D721Med (cell line): ENCODE measurements at regions not wholly inside any gene's neighbourhood (a gene's known extent, or its start where the extent isn't known, plus 50 kb on each side); places are given as distances from the start of the nearest gene placed in this dataset.
"Not testable (repeated sequence)": the region's sequence is repeated elsewhere in the genome, so short reads cannot be mapped to it uniquely, and the experiment has no call there.

Experiments
- DNase-seq: peaks from one replicate; pipeline ENCODE4 v3.0.0; 2011; ENCODE audit warnings: low spot score; ENCODE audit not compliant: insufficient read length
- FAIRE-seq: peaks from 2 replicates; lab custom pipeline; 2011; peaks lifted over from hg19 to GRCh38; lab: Jason Lieb, UNC
- CTCF ChIP-seq: IDR thresholded peaks from 2 replicates; pipeline ENCODE4 v1.5.1; 2012; ENCODE audit warnings: mild to moderate bottlenecking, control low read depth; ENCODE audit not compliant: insufficient read depth; ENCODE audit errors: missing control alignments

- TF ChIP-seq CTCF, result peak; percentile 79
- FAIRE-seq (no peak), DNase-seq (no peak)
Measured at GRCh38 chr22:35154937-35155387, 89.0 kb downstream of the ISX start.

- no peak for TF ChIP-seq CTCF
- DNase-seq (no peak), FAIRE-seq (no peak)
Measured at GRCh38 chr22:35155403-35156025, 89.6 kb downstream of the ISX start.

GRCh38 chr22:35156945-35157344 lies 91.0 kb downstream of the ISX start:
- no peak for TF ChIP-seq CTCF
- no peak for FAIRE-seq
- no peak for DNase-seq

GRCh38 chr22:35158336-35158735 lies 92.4 kb downstream of the ISX start:
- DNase-seq (no peak), FAIRE-seq (no peak)
- TF ChIP-seq CTCF, result no peak

- no peak for DNase-seq
- TF ChIP-seq CTCF, result no peak
- no peak for FAIRE-seq
Measured at GRCh38 chr22:35159343-35159742, 93.4 kb downstream of the ISX start.

- no peak for DNase-seq
- no peak for FAIRE-seq
- no peak for TF ChIP-seq CTCF
Measured at GRCh38 chr22:35160268-35160667, 94.3 kb downstream of the ISX start.

- not testable (repeated sequence) for DNase-seq, FAIRE-seq
Measured at GRCh38 chr22:35165896-35166295, 91.4 kb upstream of the HMGXB4 start.
